ENCODE measurements at regions not wholly inside any gene's neighbourhood (a gene's known extent, or its start where the extent isn't known, plus 50 kb on each side); places are given as distances from the start of the nearest gene placed in this dataset.

DNA sequence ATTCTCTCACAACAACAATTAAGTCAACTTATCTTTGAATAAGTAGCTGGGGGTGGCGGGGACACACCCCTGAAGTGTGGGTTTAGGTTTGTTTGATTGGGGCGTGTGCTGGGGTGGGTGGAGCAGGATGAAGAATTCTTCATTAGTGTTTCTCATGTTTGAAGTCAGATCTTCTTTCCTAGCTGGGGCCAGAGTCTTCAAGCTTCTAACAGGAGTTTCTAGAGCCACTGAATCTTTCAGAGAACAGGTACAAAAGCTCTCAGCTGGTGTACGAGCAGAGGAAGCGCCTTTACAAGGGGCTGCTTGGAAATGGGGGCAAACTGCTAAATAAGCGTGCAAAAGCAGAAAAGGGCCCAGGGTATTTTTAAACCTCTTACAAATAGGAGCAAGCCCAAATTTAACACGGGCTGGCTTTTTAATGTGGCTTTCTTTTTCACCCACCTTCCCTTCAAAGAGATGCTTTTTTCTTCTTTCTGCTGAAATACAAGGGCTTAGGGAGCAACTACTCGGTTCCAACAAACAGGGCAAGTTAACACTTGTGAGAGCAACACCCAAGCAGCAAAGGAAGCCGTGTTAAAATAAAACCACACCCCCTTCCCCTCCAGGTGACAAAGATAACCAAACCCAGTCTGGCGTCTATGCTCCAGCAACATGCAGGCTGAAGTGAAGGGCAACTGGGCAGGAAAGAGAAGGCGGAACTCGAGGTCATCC lies 86.9 kb upstream of the RASGRP1 start:
- no peak for TF ChIP-seq POLR2A (IDR thresholded peaks at IDR 0.05)
- TF ChIP-seq, protein P1, sequence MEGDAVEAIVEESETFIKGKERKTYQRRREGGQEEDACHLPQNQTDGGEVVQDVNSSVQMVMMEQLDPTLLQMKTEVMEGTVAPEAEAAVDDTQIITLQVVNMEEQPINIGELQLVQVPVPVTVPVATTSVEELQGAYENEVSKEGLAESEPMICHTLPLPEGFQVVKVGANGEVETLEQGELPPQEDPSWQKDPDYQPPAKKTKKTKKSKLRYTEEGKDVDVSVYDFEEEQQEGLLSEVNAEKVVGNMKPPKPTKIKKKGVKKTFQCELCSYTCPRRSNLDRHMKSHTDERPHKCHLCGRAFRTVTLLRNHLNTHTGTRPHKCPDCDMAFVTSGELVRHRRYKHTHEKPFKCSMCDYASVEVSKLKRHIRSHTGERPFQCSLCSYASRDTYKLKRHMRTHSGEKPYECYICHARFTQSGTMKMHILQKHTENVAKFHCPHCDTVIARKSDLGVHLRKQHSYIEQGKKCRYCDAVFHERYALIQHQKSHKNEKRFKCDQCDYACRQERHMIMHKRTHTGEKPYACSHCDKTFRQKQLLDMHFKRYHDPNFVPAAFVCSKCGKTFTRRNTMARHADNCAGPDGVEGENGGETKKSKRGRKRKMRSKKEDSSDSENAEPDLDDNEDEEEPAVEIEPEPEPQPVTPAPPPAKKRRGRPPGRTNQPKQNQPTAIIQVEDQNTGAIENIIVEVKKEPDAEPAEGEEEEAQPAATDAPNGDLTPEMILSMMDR (IDR thresholded peaks at IDR 0.05), result no peak
